PC-9 (cell line): ENCODE measurements at regions not wholly inside any gene's neighbourhood (a gene's known extent, or its start where the extent isn't known, plus 50 kb on each side); places are given as distances from the start of the nearest gene placed in this dataset.

Experiments used
- BruUV-seq: library from RNA; stranded (reverse); fragments of 400-500 nt; replicated peaks from 2 replicates; lab custom pipeline; 2021; lab: Mats Ljungman, UMichigan
- CTCF ChIA-PET: fragments of 300-600 bp; sonication (Branson Sonifier 250); formaldehyde crosslinking; loops from one replicate; lab custom pipeline; 2022; ENCODE audit warnings: antibody characterized with exemption; lab: Charles Lee
- POLR2A ChIA-PET: fragments of 300-600 bp; sonication (Branson Sonifier 250); formaldehyde crosslinking; loops from one replicate; lab custom pipeline; 2022; ENCODE audit warnings: antibody characterized with exemption; ENCODE audit not compliant: unreplicated experiment; lab: Charles Lee
- DNase-seq, 2 experiments: peaks; one replicate each; pipeline versions ENCODE4 v3.0.0 to v3.0.0-alpha.2; 2015 to 2022; ENCODE audit warnings: mixed read lengths in 1 of 2
- H2AFZ ChIP-seq: fragments of 200-600 bp; sonication (generic); 2 replicates; pipeline ENCODE4 v1.8.1; 2017; ENCODE audit warnings: antibody characterized with exemption
- H3F3A ChIP-seq: fragments of 200-600 bp; sonication (generic); 2 replicates; pipeline ENCODE4 v1.8.1; 2017; ENCODE audit warnings: antibody characterized with exemption, mild to moderate bottlenecking, low read depth; ENCODE audit not compliant: insufficient read depth
- H3K27ac ChIP-seq: fragments of 200-600 bp; sonication (generic); 2 replicates; pipeline ENCODE4 v1.6.1; 2016; ENCODE audit warnings: mixed run types
- H3K27me3 ChIP-seq: fragments of 200-600 bp; sonication (generic); 2 replicates; pipeline ENCODE4 v1.6.1; 2016; ENCODE audit warnings: low read depth, mixed run types; ENCODE audit not compliant: insufficient read depth
- H3K36me3 ChIP-seq: fragments of 200-600 bp; sonication (generic); 2 replicates; pipeline ENCODE4 v1.6.1; 2016; ENCODE audit warnings: low read depth, mixed run types
- H3K4me1 ChIP-seq: fragments of 200-600 bp; sonication (generic); replicated peaks from 2 replicates; pipeline ENCODE4 v1.6.1; 2016; ENCODE audit warnings: mixed run types; ENCODE audit not compliant: insufficient read depth
- H3K4me2 ChIP-seq: fragments of 200-600 bp; sonication (generic); 2 replicates; pipeline ENCODE4 v1.6.1; 2017; ENCODE audit warnings: mixed run types
- H3K4me3 ChIP-seq: fragments of 200-600 bp; sonication (generic); 2 replicates; pipeline ENCODE4 v1.6.1; 2016; ENCODE audit warnings: mixed run types
- H3K79me2 ChIP-seq: fragments of 200-600 bp; sonication (generic); 2 replicates; pipeline ENCODE4 v1.6.1; 2017; ENCODE audit warnings: low read depth, mixed run types
- H3K9me2 ChIP-seq: fragments of 200-600 bp; sonication (generic); 2 replicates; pipeline ENCODE4 v1.8.1; 2017; ENCODE audit warnings: mild to moderate bottlenecking; ENCODE audit not compliant: insufficient read depth
- H3K9me3 ChIP-seq: fragments of 200-600 bp; sonication (generic); 2 replicates; pipeline ENCODE4 v1.8.1; 2016; ENCODE audit warnings: low read depth; ENCODE audit not compliant: insufficient read depth
- H4K20me1 ChIP-seq: fragments of 200-600 bp; sonication (generic); 2 replicates; pipeline ENCODE4 v1.8.1; 2017; ENCODE audit not compliant: insufficient read depth
- EZH2 ChIP-seq: fragments of 200-600 bp; sonication (generic); IDR thresholded peaks from 2 replicates; pipeline ENCODE4 v1.8.0; 2017; ENCODE audit warnings: antibody characterized with exemption, low read depth
- intact Hi-C: fragments of 100-400 bp; cut with micrococcal nuclease; formaldehyde crosslinking; loops from one replicate; pipeline ENCODE4 v1.10.0; 2022; ENCODE audit not compliant: unreplicated experiment
- TF ChIP-seq, protein P1 (sequence below): fragments of 200-600 bp; sonication (generic); conservative IDR thresholded peaks from 2 replicates; pipeline ENCODE4 v1.6.1; 2017; ENCODE audit warnings: mixed run types, antibody characterized with exemption, mild to moderate bottlenecking, moderate library complexity

DNA sequence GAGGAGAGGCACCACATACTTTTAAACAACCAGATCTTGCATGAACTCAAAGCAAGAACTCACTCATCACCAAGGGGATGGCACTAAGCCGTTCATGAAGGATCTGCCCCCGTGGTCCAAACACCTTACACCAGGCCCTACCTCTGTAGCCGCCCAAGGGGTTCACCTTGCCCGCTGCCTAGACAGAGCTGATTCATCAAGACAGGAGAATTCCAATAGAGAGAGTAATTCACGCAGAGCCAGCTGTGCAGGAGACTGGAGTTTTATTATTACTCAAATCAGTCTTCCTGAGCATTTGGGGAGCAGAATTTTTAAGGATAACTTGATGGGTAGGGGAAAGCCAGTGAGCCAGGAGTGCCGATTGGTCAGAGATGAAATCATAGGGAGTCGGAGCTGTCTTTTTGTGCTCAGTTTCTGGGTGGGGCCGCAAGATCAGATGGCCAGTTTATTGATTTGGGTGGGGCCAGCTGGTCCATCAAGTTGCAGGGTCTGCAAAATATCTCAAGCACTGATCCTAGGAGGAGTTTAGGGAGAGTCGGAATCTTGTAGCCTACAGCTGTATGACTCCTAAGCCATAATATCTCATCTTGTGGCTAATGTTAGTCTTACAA, 364.7 kb downstream of the PCDH7 start:
- no TSS peak for BruUV-seq
- no peaks in the 10 kb centered on the region for H3K36me3 ChIP-seq

GRCh38 chr4:31085689-31086088, 365.5 kb downstream of the PCDH7 start:
- Histone ChIP-seq H4K20me1 (no peaks in the 10 kb centered on the region), H3K79me2 (no peaks in the 10 kb centered on the region), H3K4me3 (no peak overlapping the region), H3K27me3 (no peaks in the 10 kb centered on the region), H3K4me2 (no peak overlapping the region), H3K9me3 (0 out of 2 replicates have a peak, but pooled peaks cover 5% of the 10 kb centered on the region), H3K36me3 (no peaks in the 10 kb centered on the region), H3K4me1 (peaks cover 37% of the 10 kb centered on the region), H3F3A (peaks cover 15% of the 10 kb centered on the region), H3K27ac (no peak overlapping the region), H2AFZ (no peak overlapping the region), H3K9me2 (no peaks in the 10 kb centered on the region)
- no TSS peak for BruUV-seq
- no peak for DNase-seq
- no peak for TF ChIP-seq EZH2
- TF ChIP-seq, protein P1, sequence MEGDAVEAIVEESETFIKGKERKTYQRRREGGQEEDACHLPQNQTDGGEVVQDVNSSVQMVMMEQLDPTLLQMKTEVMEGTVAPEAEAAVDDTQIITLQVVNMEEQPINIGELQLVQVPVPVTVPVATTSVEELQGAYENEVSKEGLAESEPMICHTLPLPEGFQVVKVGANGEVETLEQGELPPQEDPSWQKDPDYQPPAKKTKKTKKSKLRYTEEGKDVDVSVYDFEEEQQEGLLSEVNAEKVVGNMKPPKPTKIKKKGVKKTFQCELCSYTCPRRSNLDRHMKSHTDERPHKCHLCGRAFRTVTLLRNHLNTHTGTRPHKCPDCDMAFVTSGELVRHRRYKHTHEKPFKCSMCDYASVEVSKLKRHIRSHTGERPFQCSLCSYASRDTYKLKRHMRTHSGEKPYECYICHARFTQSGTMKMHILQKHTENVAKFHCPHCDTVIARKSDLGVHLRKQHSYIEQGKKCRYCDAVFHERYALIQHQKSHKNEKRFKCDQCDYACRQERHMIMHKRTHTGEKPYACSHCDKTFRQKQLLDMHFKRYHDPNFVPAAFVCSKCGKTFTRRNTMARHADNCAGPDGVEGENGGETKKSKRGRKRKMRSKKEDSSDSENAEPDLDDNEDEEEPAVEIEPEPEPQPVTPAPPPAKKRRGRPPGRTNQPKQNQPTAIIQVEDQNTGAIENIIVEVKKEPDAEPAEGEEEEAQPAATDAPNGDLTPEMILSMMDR = no peak
- ChIA-PET POLR2A (no interaction called here), CTCF (no interaction called here)
- intact Hi-C loops = loop anchor here (2.0 to 10.0 kb wide), 2 partner anchors 249 to 331 kb away; no protein-coding TSS in a partner anchor

More for the DNA sequence above, 364.7 kb downstream of the PCDH7 start:
- no peak for DNase-seq
- Histone ChIP-seq H4K20me1 (no peaks in the 10 kb centered on the region), H3K9me2 (no peaks in the 10 kb centered on the region), H3K27me3 (no peaks in the 10 kb centered on the region), H3K4me2 (no peak overlapping the region), H3K27ac (no peak overlapping the region), H3K79me2 (no peaks in the 10 kb centered on the region), H3K4me1 (peaks cover 30% of the 10 kb centered on the region), H2AFZ (no peak overlapping the region), H3K9me3 (0 out of 2 replicates have a peak, but pooled peaks cover 5% of the 10 kb centered on the region), H3K4me3 (no peak overlapping the region), H3F3A (peaks cover 15% of the 10 kb centered on the region)
- CTCF ChIA-PET = no interaction called here
- intact Hi-C loops = loop anchor here (2.0 to 10.0 kb wide), 2 partner anchors 248 to 330 kb away; no protein-coding TSS in a partner anchor
- no peak for TF ChIP-seq EZH2
- TF ChIP-seq, protein P1 = no peak
- POLR2A ChIA-PET = no interaction called here

GRCh38 chr4:31086756-31087330, 366.7 kb downstream of the PCDH7 start:
- Histone ChIP-seq H3K4me3 (no peak overlapping the region), H2AFZ (no peak overlapping the region), H3K36me3 (no peaks in the 10 kb centered on the region), H3K4me2 (no peak overlapping the region), H3K9me3 (no peaks in the 10 kb centered on the region), H3K4me1 (peaks cover 29% of the 10 kb centered on the region), H3K27me3 (no peaks in the 10 kb centered on the region), H3K9me2 (no peaks in the 10 kb centered on the region), H3K27ac (no peak overlapping the region), H3F3A (peaks cover 15% of the 10 kb centered on the region), H4K20me1 (no peaks in the 10 kb centered on the region), H3K79me2 (no peaks in the 10 kb centered on the region)
- no peak for DNase-seq
- TF ChIP-seq, protein P1 = no peak
- TF ChIP-seq EZH2 = no peak
- no TSS peak for BruUV-seq
- ChIA-PET CTCF (no interaction called here), POLR2A (interaction anchor here (0.5 kb wide), 1 partner anchor 281 kb away, joined by 6 read pairs; no protein-coding TSS in a partner anchor)
- intact Hi-C loops = loop anchor here (10.0 kb wide), 1 partner anchor 332 kb away; no protein-coding TSS in a partner anchor
